Globus pallidus (tissue), 1 donor: ENCODE measurements at regions not wholly inside any gene's neighbourhood (a gene's known extent, or its start where the extent isn't known, plus 50 kb on each side); places are given as distances from the start of the nearest gene placed in this dataset.

Experiments
- DNase-seq: peaks from one replicate; pipeline ENCODE4 v3.0.0-alpha.2; 2015; ENCODE audit warnings: low spot score

GRCh38 chr15:38647683-38648082, 83.1 kb upstream of the RASGRP1 start:
- DNase-seq = no peak

DNA sequence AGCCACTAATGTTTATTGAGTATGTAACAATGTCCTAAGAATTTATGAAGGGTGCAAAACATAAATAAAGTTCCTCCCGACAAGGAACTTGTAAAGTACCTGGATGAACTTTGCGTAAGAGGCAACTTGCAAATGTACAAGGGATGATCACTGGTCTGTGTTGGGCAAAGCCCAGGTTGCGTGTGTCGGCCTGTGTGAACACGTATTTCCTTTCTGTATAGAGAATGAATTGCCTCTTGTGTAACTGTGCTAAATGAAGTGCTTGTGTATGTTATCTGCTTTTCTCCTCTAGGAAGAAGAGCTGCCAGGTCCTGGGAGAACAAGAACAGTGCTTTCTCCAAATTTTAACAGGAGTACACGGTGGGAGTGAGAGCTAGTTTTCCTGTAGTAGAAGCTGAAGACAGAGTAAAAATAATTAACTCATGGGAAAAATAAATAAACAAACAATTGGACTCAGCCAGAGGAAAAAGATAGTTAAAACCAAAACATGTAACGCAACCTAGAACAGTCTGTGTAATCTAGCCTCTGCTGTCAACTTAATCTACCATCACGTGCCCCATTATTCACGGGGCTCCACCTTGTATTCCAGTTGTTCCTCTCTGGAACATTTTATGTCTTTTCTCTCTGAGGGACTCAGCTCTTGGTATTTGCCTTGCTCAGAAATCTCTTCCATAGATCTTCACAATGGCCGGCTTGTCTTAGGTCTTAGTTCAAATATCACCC, 83.7 kb upstream of the RASGRP1 start:
- DNase-seq = no peak

DNA sequence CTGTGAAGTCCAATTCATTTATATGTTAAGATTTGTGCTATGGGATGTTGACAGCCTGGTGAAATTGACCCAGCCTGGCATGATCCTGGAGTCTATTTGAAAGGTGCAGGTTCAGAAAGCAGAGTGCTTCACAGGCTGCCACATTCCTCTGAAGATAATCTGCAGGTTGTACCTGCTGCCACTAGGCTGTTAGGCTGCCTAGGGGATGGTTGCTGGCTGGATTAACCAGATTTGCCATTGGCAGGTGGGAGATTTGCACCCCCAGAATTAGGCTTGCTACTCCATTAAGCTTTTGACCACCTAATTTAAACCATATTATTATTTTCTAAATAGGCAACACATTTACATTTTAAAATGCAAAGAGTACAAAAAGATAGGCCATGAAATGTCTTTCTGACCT, 85.8 kb upstream of the RASGRP1 start:
- no peak for DNase-seq

DNA sequence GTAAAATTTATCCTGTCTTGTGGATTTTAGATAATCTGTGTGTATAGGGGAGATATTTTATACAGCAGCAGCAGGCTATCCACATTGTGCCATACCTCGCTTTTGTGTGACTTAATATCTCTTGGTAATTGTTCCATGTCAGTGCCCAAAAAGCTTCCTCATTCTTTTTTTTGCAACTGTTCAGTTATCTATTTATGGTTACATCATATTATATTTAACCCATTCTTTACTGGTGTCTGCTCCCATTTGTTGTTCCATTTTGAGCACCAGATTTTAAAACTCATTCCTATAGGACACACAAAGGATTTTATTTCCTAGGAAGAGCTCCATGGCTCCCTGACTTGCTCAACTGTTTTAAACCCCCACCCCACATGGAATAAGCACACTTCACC, 86.3 kb upstream of the RASGRP1 start:
- DNase-seq = no peak

GRCh38 chr15:38651328-38652038, 86.9 kb upstream of the RASGRP1 start:
- no peak for DNase-seq

DNA sequence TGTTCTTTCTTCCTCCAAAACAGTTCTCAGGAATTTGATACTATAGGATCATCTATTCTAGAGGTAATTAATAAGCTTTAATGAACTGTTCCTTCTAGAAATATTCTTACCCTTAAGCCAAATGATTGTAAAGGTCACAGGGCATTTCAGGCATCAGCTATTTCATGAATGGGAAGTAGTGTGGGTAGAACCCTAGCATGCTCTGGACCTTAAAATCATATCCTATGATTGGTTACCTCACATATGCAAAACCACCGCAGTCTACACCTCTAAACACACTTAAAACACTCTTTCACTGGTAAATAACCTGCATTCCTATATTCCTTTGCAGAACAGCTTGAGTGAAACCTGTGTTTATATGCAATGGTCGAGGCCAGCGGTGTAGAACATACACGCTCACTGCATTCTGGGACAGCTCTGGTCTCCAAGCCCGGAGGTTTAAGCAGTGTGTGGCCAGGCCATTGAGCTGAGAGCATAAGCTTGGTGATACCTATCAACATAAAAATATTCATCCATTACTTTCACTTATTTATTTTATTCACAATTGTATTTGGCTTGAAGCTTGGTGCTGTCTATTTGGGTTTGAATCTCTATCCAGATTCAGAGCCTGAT, 87.7 kb upstream of the RASGRP1 start:
- no peak for DNase-seq

GRCh38 chr15:38652998-38653397, 88.4 kb upstream of the RASGRP1 start:
- DNase-seq = no peak

DNA sequence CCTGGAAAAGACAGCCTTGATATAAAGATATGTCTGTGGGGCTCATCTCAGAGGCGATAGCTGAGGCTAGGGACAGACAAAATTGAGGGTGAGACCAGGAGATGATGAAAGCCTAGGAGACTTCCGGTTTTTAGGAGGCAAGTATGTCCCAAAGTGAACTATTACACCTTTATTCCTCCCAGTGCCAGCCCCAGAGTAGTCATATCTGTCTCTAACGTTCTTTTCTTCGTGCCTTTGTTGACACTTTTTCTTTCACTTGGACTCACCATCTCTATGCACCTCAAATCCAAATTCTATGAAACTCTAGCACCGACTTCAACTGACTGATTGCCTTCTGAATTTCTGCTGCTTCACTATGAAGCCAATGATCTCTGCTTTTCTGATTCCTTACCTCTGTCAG, 93.8 kb upstream of the RASGRP1 start:
- no peak for DNase-seq

- DNase-seq = no peak
Observed at GRCh38 chr15:38660738-38661137, 96.1 kb upstream of the RASGRP1 start.

- no peak for DNase-seq
Observed at GRCh38 chr15:38662033-38662802, 97.6 kb upstream of the RASGRP1 start.

- DNase-seq = no peak
Observed at GRCh38 chr15:38662805-38663204, 98.2 kb upstream of the RASGRP1 start.

GRCh38 chr15:38665586-38666305, 101.1 kb upstream of the RASGRP1 start:
- no peak for DNase-seq

GRCh38 chr15:38666865-38667510, 102.4 kb upstream of the RASGRP1 start:
- no peak for DNase-seq

DNA sequence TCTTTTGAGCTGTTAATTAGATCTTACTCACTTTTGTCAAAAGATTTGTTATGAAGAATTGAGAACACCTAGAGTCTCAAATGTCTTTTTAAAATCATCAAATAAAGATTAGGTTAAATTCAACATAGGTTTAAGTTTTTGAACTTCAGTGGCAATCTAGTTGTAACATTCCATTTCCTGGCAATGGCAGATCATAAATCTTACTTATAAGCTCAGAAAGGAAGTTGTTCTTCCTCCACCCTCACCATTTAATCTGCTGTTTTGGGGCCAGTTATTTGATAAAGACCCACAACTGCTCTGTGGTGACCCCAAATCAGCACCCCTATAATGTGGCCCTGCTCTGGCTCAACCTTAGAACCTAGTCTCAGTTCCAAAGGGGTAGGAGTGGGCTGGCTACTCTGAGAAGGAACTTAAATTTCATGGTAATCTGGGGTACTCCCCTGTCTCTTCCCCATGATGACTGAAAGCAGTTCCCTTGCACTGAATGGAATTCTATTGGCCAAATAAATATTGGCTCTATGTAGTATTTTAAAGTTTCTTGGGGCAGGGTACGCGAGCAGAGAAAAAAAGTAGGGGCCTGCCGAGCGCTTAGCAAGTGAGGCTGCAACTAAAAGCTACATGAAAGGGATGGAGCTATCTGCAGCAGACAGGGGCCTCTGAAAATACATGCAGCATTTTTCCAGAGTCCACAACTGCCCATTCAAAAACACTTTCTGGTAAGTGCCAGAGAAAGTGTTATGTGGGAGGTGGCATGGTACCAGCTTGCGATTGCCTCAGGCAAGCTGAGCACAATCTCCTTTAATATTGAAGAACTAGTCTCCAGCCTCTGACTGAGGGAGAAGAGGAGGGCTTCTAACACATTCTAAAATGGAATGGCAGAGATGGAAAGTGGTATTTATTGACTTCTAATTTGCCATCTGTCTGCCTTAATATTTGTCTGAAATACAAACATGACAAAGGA, 103.6 kb upstream of the RASGRP1 start:
- DNase-seq = no peak

DNA sequence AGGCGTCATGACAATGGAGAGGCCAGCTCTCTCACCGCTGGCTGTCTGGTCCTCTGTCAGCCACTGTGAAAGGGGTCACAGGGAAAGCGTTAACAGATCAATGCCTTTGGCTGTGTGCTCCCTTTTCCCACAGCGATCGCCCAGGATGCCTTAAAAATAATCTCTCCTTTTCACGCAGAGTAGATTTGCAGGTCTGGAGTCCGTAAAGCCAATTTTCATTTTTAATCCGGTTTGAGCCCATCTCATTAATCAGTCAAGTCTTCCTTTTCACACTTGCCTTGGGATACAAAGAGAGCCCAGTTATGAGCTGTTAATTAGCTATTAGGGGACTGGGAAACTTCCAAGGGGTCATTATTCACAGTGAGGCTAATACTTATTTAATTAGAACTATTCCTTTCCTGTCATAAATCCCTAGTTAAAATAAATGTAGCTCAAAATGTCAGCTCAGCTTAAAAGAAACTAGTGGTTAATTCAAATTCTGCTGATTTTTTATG, 104.3 kb upstream of the RASGRP1 start:
- DNase-seq = no peak

GRCh38 chr15:38670128-38671005, 105.8 kb upstream of the RASGRP1 start:
- no peak for DNase-seq

DNA sequence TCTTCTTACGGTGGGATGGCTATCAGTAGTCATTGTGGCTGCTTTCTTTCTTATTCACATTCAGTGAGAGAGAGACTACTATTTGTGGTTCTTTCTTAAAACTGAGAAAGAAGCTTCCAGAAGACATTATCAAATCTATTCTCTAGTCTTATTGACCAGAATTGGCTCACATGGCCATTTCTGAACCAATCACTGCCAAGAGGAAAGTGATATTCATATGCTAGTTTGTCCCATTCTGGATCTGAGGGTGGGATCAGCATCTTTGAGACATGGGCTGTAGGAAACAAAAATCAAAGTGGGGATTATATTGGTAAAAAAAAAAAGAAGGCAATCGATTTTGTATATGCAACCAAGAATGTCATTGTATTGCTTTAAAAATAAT, 106.4 kb upstream of the RASGRP1 start:
- no peak for DNase-seq

GRCh38 chr15:38671675-38672254, 107.2 kb upstream of the RASGRP1 start:
- DNase-seq = no peak

GRCh38 chr15:38672273-38672672, 107.7 kb upstream of the RASGRP1 start:
- no peak for DNase-seq
